Neutrophil (primary cell): ENCODE measurements at regions not wholly inside any gene's neighbourhood (a gene's known extent, or its start where the extent isn't known, plus 50 kb on each side); places are given as distances from the start of the nearest gene placed in this dataset.
"Not testable (repeated sequence)": the region's sequence is repeated elsewhere in the genome, so short reads cannot be mapped to it uniquely, and the experiment has no call there.

Source experiments
- H3K27ac ChIP-seq: fragments of 200-600 bp; sonication (generic); 2 replicates; pipeline ENCODE4 v1.5.1; 2016; ENCODE audit warnings: mild to moderate bottlenecking, moderate library complexity
- H3K27me3 ChIP-seq: fragments of 200-600 bp; sonication (generic); 2 replicates; pipeline ENCODE4 v1.6.0; 2016; ENCODE audit warnings: mild to moderate bottlenecking
- H3K36me3 ChIP-seq: fragments of 200-600 bp; sonication (generic); 2 replicates; pipeline ENCODE4 v1.5.1; 2017
- H3K4me1 ChIP-seq, 2 experiments: fragments of 200-600 bp in 1 of 2; sonication (generic) in 1 of 2; 1 replicate in 1 of 2; 2 replicates in 1 of 2; pipeline versions ENCODE4 v1.5.1 to v1.6.1; 2013 to 2016; ENCODE audit warnings: low read depth in 1 of 2, low read length in 1 of 2, mild to moderate bottlenecking in 1 of 2, moderate library complexity in 1 of 2; ENCODE audit not compliant: control insufficient read depth in 1 of 2, insufficient read depth in 1 of 2
- H3K4me3 ChIP-seq, 2 experiments: fragments of 200-600 bp in 1 of 2; sonication (generic) in 1 of 2; 1 replicate in 1 of 2; 2 replicates in 1 of 2; pipeline ENCODE4 v1.5.1; 2013 to 2016; ENCODE audit warnings: low read depth in 1 of 2, low read length in 1 of 2, mild to moderate bottlenecking in 1 of 2, moderate library complexity in 1 of 2
- H3K9me3 ChIP-seq: fragments of 200-600 bp; sonication (generic); 2 replicates; pipeline ENCODE4 v1.5.1; 2016
- TF ChIP-seq, protein P1 (sequence below): fragments of 200-600 bp; sonication (generic); IDR thresholded peaks from 2 replicates; pipeline ENCODE4 v1.5.1; 2016; ENCODE audit warnings: antibody characterized with exemption

DNA sequence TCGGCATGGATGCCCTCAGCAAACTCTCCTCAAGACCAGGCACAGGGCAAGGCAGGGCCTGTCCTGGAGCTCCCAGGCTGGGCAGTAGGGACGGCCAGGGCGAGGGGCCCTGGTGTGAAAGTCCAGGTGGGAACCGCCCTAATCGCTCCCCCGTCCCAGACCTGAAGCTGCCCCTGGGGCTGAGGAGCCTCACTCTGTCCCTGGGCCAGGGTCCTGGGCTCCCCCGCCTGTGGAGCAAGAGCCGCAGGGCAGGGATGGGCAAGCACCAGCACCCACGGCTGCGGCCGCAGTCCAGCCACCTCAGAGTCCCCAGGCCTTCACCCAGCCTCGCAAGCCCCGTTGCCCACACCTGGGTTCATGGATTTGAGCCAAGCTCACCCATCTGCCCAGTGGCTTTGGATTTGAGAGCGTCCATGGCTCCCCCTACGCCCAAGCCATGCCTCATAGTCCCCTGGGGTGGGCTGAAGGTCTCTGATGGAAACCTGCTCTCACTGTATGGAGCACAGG lies 102.4 kb upstream of the C14orf180 start:
- Histone ChIP-seq H3K4me1 (no peaks in the 10 kb centered on the region), H3K27me3 (peaks cover 7% of the 10 kb centered on the region), H3K9me3 (no peaks in the 10 kb centered on the region), H3K36me3 (no peaks in the 10 kb centered on the region), H3K4me3 (no peak overlapping the region), H3K27ac (no peak overlapping the region)
- TF ChIP-seq, protein P1, sequence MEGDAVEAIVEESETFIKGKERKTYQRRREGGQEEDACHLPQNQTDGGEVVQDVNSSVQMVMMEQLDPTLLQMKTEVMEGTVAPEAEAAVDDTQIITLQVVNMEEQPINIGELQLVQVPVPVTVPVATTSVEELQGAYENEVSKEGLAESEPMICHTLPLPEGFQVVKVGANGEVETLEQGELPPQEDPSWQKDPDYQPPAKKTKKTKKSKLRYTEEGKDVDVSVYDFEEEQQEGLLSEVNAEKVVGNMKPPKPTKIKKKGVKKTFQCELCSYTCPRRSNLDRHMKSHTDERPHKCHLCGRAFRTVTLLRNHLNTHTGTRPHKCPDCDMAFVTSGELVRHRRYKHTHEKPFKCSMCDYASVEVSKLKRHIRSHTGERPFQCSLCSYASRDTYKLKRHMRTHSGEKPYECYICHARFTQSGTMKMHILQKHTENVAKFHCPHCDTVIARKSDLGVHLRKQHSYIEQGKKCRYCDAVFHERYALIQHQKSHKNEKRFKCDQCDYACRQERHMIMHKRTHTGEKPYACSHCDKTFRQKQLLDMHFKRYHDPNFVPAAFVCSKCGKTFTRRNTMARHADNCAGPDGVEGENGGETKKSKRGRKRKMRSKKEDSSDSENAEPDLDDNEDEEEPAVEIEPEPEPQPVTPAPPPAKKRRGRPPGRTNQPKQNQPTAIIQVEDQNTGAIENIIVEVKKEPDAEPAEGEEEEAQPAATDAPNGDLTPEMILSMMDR: no peak

DNA sequence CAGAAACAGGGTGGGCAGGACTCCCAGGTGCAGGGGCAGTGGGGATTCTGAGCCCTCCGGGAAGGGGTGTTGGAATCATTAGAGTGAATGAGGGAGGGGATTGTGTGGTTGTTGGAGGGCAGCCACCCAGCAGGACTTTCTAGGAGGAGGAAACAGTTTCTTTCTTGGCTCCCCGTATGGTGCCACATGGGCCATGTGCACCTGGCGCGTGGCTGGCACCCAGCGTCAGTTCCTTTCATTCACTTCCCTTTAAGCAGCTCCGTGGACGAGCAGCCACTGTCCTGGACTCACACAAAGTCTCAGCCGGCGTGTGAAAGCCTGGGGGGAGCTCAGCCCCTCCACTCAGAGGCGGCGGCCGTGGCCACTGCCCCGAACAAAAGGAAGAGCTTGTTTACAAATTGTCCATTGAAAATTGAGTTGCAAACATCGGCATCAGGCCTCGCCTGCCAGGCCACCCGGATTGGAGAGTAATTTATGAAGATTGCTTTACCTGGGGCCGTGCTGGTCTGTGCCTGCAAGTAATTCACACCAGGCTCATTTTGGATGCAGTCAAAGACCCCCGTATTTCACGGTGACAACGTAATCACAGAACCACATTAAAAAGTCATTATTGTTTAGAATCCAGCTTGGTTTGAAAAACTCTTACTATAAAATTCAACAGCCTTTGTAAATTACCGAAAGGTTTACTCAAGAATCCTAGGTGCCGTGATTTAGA lies 101.7 kb upstream of the C14orf180 start:
- no peaks in the 10 kb centered on the region for H3K9me3 ChIP-seq
- TF ChIP-seq, protein P1: no peak
- H3K4me3 ChIP-seq: no peak overlapping the region
- H3K27ac ChIP-seq: no peak overlapping the region
- peaks cover 7% of the 10 kb centered on the region for H3K27me3 ChIP-seq
- H3K4me1 ChIP-seq: no peaks in the 10 kb centered on the region
- H3K36me3 ChIP-seq: no peaks in the 10 kb centered on the region

DNA sequence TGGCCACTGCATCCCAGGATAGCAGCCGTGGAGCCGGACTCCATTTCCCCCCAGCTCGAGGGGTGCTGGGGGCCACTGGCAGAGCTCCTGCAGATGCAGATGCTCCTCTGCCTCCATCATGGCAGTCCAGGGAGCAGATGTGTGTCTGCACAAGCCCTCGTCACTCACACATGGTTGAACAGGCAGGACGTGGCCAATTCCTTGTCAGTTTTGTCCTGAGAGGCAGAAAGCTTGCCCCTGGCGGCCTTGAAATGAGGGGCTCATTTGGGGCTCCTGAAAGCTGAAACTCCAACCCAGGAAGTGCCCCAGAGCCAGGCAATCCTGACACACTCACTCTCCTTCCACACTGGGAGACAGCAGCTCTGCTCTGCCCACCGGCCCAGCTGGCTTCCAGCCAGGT lies 100.9 kb upstream of the C14orf180 start:
- H3K36me3 ChIP-seq: no peaks in the 10 kb centered on the region
- H3K9me3 ChIP-seq: no peaks in the 10 kb centered on the region
- peaks cover 7% of the 10 kb centered on the region for H3K27me3 ChIP-seq
- H3K4me1 ChIP-seq: no peaks in the 10 kb centered on the region
- no peak overlapping the region for H3K27ac ChIP-seq
- no peak overlapping the region for H3K4me3 ChIP-seq
- TF ChIP-seq, protein P1: no peak

DNA sequence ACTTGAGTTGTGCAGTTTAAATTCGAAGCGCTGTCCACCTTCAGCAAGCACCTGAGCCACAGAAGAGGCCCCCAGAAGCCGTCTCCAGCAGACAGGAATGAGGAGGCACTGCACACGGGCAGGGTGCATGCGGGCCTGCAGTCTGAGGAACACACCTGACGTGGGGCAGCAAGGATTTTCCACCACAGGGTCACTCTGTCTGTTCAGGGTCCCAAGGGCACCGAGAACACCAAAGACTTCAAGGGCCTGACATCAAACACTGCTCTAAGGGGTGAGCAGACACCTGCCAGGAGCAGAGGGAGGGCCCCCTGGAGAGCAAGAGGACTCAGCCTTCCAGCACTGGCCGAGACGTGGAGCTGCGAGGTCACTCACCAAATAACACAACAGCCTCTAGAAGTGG lies 99.7 kb upstream of the C14orf180 start:
- H3K9me3 ChIP-seq: no peaks in the 10 kb centered on the region
- H3K27me3 ChIP-seq: no peaks in the 10 kb centered on the region
- H3K36me3 ChIP-seq: no peaks in the 10 kb centered on the region
- TF ChIP-seq, protein P1: no peak
- no peaks in the 10 kb centered on the region for H3K4me1 ChIP-seq
- H3K27ac ChIP-seq: no peak overlapping the region
- H3K4me3 ChIP-seq: no peak overlapping the region

DNA sequence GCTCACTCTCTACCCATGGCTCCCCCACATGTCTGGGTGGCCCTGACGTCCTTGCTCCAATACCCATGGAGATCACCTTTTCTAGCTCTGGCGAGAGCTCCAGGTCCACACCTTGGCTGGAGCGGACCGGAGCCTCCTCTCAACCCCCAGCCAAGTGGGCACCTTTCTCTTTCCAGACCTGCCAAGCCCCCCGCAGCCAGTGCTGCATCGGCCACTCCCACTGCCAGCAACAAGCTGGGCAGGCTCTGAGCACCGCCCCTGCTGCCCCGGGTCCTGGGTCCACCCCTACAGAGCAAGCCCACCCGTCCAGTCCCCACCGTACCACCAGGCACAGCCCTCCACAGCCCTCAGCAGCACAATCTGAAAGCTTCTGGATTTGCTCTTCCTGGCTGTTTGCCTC lies 98.2 kb upstream of the C14orf180 start:
- TF ChIP-seq, protein P1: no peak
- Histone ChIP-seq H3K4me1 (no peaks in the 10 kb centered on the region), H3K4me3 (no peak overlapping the region)

DNA sequence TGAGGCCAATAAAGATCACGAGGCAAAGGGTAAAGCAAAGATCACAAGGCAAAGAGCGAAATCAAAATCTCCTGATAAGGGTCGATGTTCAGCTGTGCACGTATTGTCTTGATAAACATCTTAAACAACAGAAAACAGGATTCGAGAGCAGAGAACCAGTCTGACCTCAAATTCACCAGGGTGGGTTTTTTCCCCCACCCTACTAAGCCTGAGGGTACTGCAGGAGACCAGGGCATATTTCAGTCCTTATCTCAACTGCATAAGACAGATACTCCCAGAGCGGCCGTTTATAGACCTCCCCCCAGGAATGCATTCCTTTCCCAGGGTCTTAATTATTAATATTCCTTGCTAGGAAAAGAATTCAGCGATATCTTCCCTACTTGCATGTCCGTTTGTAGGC lies 97.5 kb upstream of the C14orf180 start:
- H3K27me3 ChIP-seq, H3K36me3 ChIP-seq, H3K9me3 ChIP-seq, H3K4me3 ChIP-seq, H3K27ac ChIP-seq, H3K4me1 ChIP-seq: not testable (repeated sequence)

More for the DNA sequence above, 98.2 kb upstream of the C14orf180 start:
- Histone ChIP-seq H3K9me3 (no peaks in the 10 kb centered on the region), H3K36me3 (no peaks in the 10 kb centered on the region), H3K27me3 (no peaks in the 10 kb centered on the region), H3K27ac (no peak overlapping the region)
